HEK293T (cell line): ENCODE measurements at regions not wholly inside any gene's neighbourhood (a gene's known extent, or its start where the extent isn't known, plus 50 kb on each side); places are given as distances from the start of the nearest gene placed in this dataset.

Experiments
- BHLHE40 ChIP-seq: fragments of 450-650 bp; IDR thresholded peaks from 2 replicates; pipeline ENCODE4 v1.6.1; 2016; ENCODE audit warnings: mild to moderate bottlenecking, moderate library complexity, borderline replicate concordance
- ELF4 ChIP-seq: fragments of 450-650 bp; IDR thresholded peaks from 2 replicates; pipeline ENCODE4 v1.6.1; 2017; ENCODE audit warnings: antibody characterized with exemption
- FOXK2 ChIP-seq: fragments of 450-650 bp; IDR thresholded peaks from 2 replicates; pipeline ENCODE4 v1.6.1; 2016; ENCODE audit warnings: mild to moderate bottlenecking
- FOXM1 ChIP-seq: fragments of 450-650 bp; IDR thresholded peaks from 2 replicates; pipeline ENCODE4 v1.6.1; 2017; ENCODE audit warnings: mild to moderate bottlenecking, borderline replicate concordance
- HDGF ChIP-seq: fragments of 450-650 bp; IDR thresholded peaks from 2 replicates; pipeline ENCODE4 v1.6.1; 2017; ENCODE audit warnings: antibody characterized with exemption, borderline replicate concordance
- L3MBTL2 ChIP-seq: fragments of 450-650 bp; conservative IDR thresholded peaks from 2 replicates; pipeline ENCODE4 v1.6.1; 2016; ENCODE audit warnings: mild to moderate bottlenecking
- LEF1 ChIP-seq: fragments of 450-650 bp; IDR thresholded peaks from 2 replicates; pipeline ENCODE4 v1.6.1; 2017; ENCODE audit warnings: mild to moderate bottlenecking, borderline replicate concordance
- NFRKB ChIP-seq: fragments of 450-650 bp; IDR thresholded peaks from 2 replicates; pipeline ENCODE4 v1.6.1; 2016; ENCODE audit warnings: mild to moderate bottlenecking, moderate library complexity
- SP1 ChIP-seq: fragments of 450-650 bp; IDR thresholded peaks from 2 replicates; pipeline ENCODE4 v1.6.1; 2017
- TARDBP ChIP-seq: fragments of 450-650 bp; IDR thresholded peaks from 2 replicates; pipeline ENCODE4 v1.6.1; 2016

- TF ChIP-seq LEF1 (no peak), ELF4 (no peak), FOXM1 (no peak), HDGF (no peak), NFRKB (no peak), FOXK2 (no peak), SP1 (no peak), BHLHE40 (no peak), TARDBP (no peak), L3MBTL2 (no peak)
Observed at GRCh38 chr6:95959261-95959660, 56.5 kb upstream of the FUT9 start.
